ENCODE measurements at regions not wholly inside any gene's neighbourhood (a gene's known extent, or its start where the extent isn't known, plus 50 kb on each side); places are given as distances from the start of the nearest gene placed in this dataset.

- H3K27ac ChIP-seq: no peak overlapping the region
These were observed 522.6 kb downstream of the TDRD15 start for GRCh38 chr2:21646345-21646744.

GRCh38 chr2:21650569-21650968 is 526.8 kb downstream of the TDRD15 start:
- no peak overlapping the region for H3K4me3 ChIP-seq
- no peak overlapping the region for H3K27ac ChIP-seq

More at GRCh38 chr2:21646345-21646744, 522.6 kb downstream of the TDRD15 start:
- H3K4me3 ChIP-seq: no peak overlapping the region

- Histone ChIP-seq H3K4me3 (no peak overlapping the region), H3K27ac (no peak overlapping the region)
These were observed 531.4 kb downstream of the TDRD15 start for GRCh38 chr2:21655136-21655535.

- Histone ChIP-seq H3K27ac (no peak overlapping the region), H3K4me3 (no peak overlapping the region)
These were observed 532.7 kb downstream of the TDRD15 start for GRCh38 chr2:21656330-21657075.

GRCh38 chr2:21657445-21657844 is 533.7 kb downstream of the TDRD15 start:
- H3K27ac ChIP-seq: no peak overlapping the region
- no peak overlapping the region for H3K4me3 ChIP-seq

GRCh38 chr2:21658269-21658668 is 534.5 kb downstream of the TDRD15 start:
- Histone ChIP-seq H3K4me3 (no peak overlapping the region), H3K27ac (no peak overlapping the region)

GRCh38 chr2:21658907-21659477 is 535.2 kb downstream of the TDRD15 start:
- H3K4me3 ChIP-seq: no peak overlapping the region
- H3K27ac ChIP-seq: no peak overlapping the region

- Histone ChIP-seq H3K27ac (no peak overlapping the region), H3K4me3 (no peak overlapping the region)
These were observed 540.3 kb downstream of the TDRD15 start for GRCh38 chr2:21664083-21664482.

- H3K4me3 ChIP-seq: no peak overlapping the region
- H3K27ac ChIP-seq: no peak overlapping the region
These were observed 543.9 kb downstream of the TDRD15 start for GRCh38 chr2:21667638-21668037.

- no peak overlapping the region for H3K27ac ChIP-seq
These were observed 544.4 kb downstream of the TDRD15 start for GRCh38 chr2:21668078-21668710.

GRCh38 chr2:21676041-21676440 is 552.3 kb downstream of the TDRD15 start:
- no peak overlapping the region for H3K4me3 ChIP-seq

More at GRCh38 chr2:21668078-21668710, 544.4 kb downstream of the TDRD15 start:
- H3K4me3 ChIP-seq: no peak overlapping the region

GRCh38 chr2:21676676-21677075 is 552.9 kb downstream of the TDRD15 start:
- H3K27ac ChIP-seq: no peak overlapping the region
- H3K4me3 ChIP-seq: no peak overlapping the region

More at GRCh38 chr2:21676041-21676440, 552.3 kb downstream of the TDRD15 start:
- H3K27ac ChIP-seq: no peak overlapping the region

- no peak overlapping the region for H3K4me3 ChIP-seq
- no peak overlapping the region for H3K27ac ChIP-seq
These were observed 560.1 kb downstream of the TDRD15 start for GRCh38 chr2:21683838-21684237.

GRCh38 chr2:21687589-21687988 is 563.8 kb downstream of the TDRD15 start:
- no peak overlapping the region for H3K4me3 ChIP-seq
- H3K27ac ChIP-seq: no peak overlapping the region

- no peak overlapping the region for H3K27ac ChIP-seq
- no peak overlapping the region for H3K4me3 ChIP-seq
These were observed 566.2 kb downstream of the TDRD15 start for GRCh38 chr2:21690005-21690404.

- Histone ChIP-seq H3K4me3 (no peak overlapping the region), H3K27ac (no peak overlapping the region)
These were observed 569.3 kb downstream of the TDRD15 start for GRCh38 chr2:21693081-21693480.

- no peak overlapping the region for H3K4me3 ChIP-seq
- no peak overlapping the region for H3K27ac ChIP-seq
These were observed 570.5 kb downstream of the TDRD15 start for GRCh38 chr2:21694079-21694878.

GRCh38 chr2:21696900-21697299 is 573.1 kb downstream of the TDRD15 start:
- Histone ChIP-seq H3K27ac (no peak overlapping the region), H3K4me3 (no peak overlapping the region)

- Histone ChIP-seq H3K27ac (no peak overlapping the region), H3K4me3 (no peak overlapping the region)
These were observed 576.9 kb downstream of the TDRD15 start for GRCh38 chr2:21700644-21701043.

GRCh38 chr2:21710031-21710430 is 586.3 kb downstream of the TDRD15 start:
- H3K27ac ChIP-seq: no peak overlapping the region

More at GRCh38 chr2:21710031-21710430, 586.3 kb downstream of the TDRD15 start:
- no peak overlapping the region for H3K4me3 ChIP-seq

All from skin epidermis (tissue), 12 donors.